ENCODE measurements at regions not wholly inside any gene's neighbourhood (a gene's known extent, or its start where the extent isn't known, plus 50 kb on each side); places are given as distances from the start of the nearest gene placed in this dataset.

DNA sequence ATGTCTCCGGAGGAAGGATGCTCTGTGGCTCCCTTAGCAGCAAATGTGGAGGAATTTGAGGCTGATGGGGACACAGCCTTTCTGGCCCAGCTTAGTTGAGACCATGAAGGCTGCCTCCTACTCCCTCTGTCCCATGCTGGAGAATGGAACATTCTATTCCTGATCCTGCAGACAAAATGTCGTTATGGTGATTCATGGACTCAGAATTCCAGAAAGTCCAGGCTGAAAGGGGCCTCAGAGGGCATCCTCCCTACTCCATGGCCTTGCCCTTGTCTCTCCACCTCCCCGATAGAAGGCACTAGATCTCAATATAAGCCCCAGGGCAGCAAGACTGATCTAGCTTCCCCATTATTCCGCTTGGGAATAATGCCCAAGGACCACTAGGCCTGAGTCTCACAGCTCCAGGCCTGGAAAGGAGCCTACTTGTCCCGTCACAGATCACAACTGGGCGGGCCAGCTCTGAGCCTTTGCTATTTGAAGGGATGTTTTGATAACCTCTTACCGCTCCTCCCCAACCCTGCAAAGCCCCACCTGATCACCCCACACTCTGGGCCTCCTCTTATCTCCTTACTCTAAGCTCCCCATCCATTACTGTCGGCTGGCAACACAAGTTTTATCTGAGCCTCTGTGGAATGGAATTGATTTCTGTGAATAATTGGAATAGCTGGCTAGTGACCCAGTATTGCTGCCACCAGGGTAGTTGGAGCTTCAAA lies 52.8 kb upstream of the TRABD2B start:
- Histone ChIP-seq H3K9me3 (no peaks in the 10 kb centered on the region), H3K27me3 (peaks cover 0 to 6% (median 0%) of the 10 kb centered on the region in 3 donors), H3K4me1 (peaks cover 0 to 7% (median 6%) of the 10 kb centered on the region in 4 donors), H3K4me3 (no peak overlapping the region), H3K27ac (no peak overlapping the region), H3K36me3 (no peaks in the 10 kb centered on the region)
- DNase-seq, result no peak
- TF ChIP-seq POLR2AphosphoS5 (IDR thresholded peaks at IDR 0.05), result no peak
- TF ChIP-seq POLR2A (IDR thresholded peaks at IDR 0.05), result no peak
- TF ChIP-seq, protein P1, sequence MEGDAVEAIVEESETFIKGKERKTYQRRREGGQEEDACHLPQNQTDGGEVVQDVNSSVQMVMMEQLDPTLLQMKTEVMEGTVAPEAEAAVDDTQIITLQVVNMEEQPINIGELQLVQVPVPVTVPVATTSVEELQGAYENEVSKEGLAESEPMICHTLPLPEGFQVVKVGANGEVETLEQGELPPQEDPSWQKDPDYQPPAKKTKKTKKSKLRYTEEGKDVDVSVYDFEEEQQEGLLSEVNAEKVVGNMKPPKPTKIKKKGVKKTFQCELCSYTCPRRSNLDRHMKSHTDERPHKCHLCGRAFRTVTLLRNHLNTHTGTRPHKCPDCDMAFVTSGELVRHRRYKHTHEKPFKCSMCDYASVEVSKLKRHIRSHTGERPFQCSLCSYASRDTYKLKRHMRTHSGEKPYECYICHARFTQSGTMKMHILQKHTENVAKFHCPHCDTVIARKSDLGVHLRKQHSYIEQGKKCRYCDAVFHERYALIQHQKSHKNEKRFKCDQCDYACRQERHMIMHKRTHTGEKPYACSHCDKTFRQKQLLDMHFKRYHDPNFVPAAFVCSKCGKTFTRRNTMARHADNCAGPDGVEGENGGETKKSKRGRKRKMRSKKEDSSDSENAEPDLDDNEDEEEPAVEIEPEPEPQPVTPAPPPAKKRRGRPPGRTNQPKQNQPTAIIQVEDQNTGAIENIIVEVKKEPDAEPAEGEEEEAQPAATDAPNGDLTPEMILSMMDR (IDR thresholded peaks at IDR 0.05), result no peak
- TF ChIP-seq EP300 (IDR thresholded peaks at IDR 0.05), result no peak
- 59 to 89% (median 70%) methylated on average over 8 of the region's 8 CpGs for WGBS, 5 donors
- intact Hi-C loops (cut with DNase I; ENCODE audit: low total_unique reads), result no loop called here

DNA sequence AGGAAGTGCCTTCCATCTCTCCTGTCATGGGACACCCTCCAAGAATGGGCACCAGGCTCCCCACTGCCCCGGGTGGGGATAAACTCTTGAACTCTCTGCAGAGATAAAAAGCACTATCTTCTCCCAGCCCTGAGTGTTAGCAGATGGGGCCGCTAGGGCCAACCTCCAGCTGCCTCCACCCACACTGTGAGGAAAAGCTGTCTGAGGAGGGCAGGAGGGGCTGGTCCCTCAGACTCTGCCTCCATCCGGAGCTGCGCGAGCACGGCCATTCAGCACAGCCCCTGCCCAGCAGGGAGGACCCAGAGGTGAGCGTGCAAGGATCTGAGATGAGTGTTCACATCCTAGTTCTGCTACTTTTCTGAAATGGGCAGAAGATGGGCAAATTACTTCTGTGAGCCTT lies 51.8 kb upstream of the TRABD2B start:
- 63 to 92% (median 68%) methylated on average over 7 of the region's 7 CpGs for WGBS, 5 donors

DNA sequence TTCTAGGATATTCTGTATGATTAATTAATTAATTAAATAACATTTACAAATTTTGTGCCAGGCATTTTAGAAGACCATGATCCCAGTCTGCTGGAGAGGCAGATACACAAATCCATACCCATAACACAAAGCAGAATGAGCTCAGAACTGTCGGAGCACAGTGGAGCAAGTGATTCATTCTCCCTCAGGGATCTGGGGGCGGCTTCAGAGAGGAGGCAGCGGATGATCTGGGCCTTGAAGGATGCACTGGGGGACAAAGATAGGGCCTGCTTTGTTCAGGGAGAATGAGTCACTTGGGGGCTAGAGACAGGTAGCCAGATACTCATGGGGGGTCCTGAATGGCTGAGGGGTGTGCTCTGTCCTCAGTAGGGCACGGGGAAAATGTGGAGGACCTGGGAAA lies 50.9 kb upstream of the TRABD2B start:
- Histone ChIP-seq H3K9me3 (no peaks in the 10 kb centered on the region), H3K27me3 (peaks cover 0 to 6% (median 0%) of the 10 kb centered on the region in 3 donors), H3K4me3 (no peak overlapping the region), H3K4me1 (peaks cover 0 to 7% (median 6%) of the 10 kb centered on the region in 4 donors), H3K36me3 (no peaks in the 10 kb centered on the region), H3K27ac (no peak overlapping the region)
- peak in 1 of 2 donors; percentile 52 for DNase-seq
- intact Hi-C loops (cut with DNase I; ENCODE audit: low total_unique reads), result no loop called here
- TF ChIP-seq POLR2A (IDR thresholded peaks at IDR 0.05) (no peak), EP300 (IDR thresholded peaks at IDR 0.05) (no peak), POLR2AphosphoS5 (IDR thresholded peaks at IDR 0.05) (no peak)
- TF ChIP-seq, protein P1 (IDR thresholded peaks at IDR 0.05), result no peak
- WGBS, 5 donors, result 76 to 88% (median 87%) methylated on average over 4 of the region's 4 CpGs

More for the DNA sequence above, 51.8 kb upstream of the TRABD2B start:
- H3K4me1 ChIP-seq, result peaks cover 0 to 7% (median 6%) of the 10 kb centered on the region in 4 donors
- TF ChIP-seq POLR2AphosphoS5 (IDR thresholded peaks at IDR 0.05), result no peak
- TF ChIP-seq EP300 (IDR thresholded peaks at IDR 0.05), result no peak
- no peak for TF ChIP-seq POLR2A (IDR thresholded peaks at IDR 0.05)
- TF ChIP-seq, protein P1 (IDR thresholded peaks at IDR 0.05), result no peak
- no peak for DNase-seq
- H3K27ac ChIP-seq, result no peak overlapping the region
- H3K4me3 ChIP-seq, result no peak overlapping the region
- peaks cover 0 to 6% (median 0%) of the 10 kb centered on the region in 3 donors for H3K27me3 ChIP-seq
- H3K36me3 ChIP-seq, result no peaks in the 10 kb centered on the region
- intact Hi-C loops (cut with DNase I; ENCODE audit: low total_unique reads), result no loop called here
- H3K9me3 ChIP-seq, result no peaks in the 10 kb centered on the region

DNA sequence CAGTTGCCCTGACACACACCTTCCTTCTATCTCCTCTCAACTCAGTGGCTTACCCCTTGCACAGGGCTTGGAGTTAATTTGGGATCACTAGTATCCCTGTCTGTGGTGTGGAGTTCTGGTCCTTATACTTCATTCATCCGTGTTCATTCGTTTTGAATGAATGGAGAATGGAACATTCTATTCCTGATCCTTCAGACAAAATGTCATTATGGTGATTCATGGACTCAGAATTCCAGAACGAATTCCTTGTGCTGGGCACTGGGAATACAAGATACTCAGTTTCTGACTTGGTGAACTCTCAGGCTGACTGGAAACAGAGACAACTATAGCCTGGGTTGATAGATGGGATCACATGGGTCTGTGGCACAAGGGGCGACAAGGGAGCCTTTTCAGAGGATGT lies 49.9 kb upstream of the TRABD2B start:
- no peak overlapping the region for H3K4me3 ChIP-seq
- H3K4me1 ChIP-seq, result no peaks in the 10 kb centered on the region
- H3K27ac ChIP-seq, result no peak overlapping the region
- TF ChIP-seq POLR2A (IDR thresholded peaks at IDR 0.05) (no peak), EP300 (IDR thresholded peaks at IDR 0.05) (no peak), POLR2AphosphoS5 (IDR thresholded peaks at IDR 0.05) (no peak)
- TF ChIP-seq, protein P1 (IDR thresholded peaks at IDR 0.05), result no peak
- H3K27me3 ChIP-seq, result peaks cover 0 to 6% (median 0%) of the 10 kb centered on the region in 3 donors
- H3K9me3 ChIP-seq, result no peaks in the 10 kb centered on the region
- WGBS, 5 donors, result 74 to 88% (median 77%) methylated on average over 4 of the region's 4 CpGs
- no peaks in the 10 kb centered on the region for H3K36me3 ChIP-seq
- no peak for DNase-seq
- intact Hi-C loops (cut with DNase I; ENCODE audit: low total_unique reads), result no loop called here

Small RNA genes lying in the stretch of these regions (small RNA-seq; reads per million reads assigned to genes)
- gene CYP46A4P, result 0 reads per million in 4 donors
